HCT116 (cell line): ENCODE measurements at regions not wholly inside any gene's neighbourhood (a gene's known extent, or its start where the extent isn't known, plus 50 kb on each side); places are given as distances from the start of the nearest gene placed in this dataset.

Experiments
- ATAC-seq: fragments of 200-7000 bp; cut with Tn5 transposase; 2 replicates; pipeline ENCODE4 v1.9.1; 2020; ENCODE audit warnings: mild to moderate bottlenecking, moderate library complexity
- BruUV-seq: library from RNA; stranded (reverse); fragments of 400-500 nt; replicated peaks from 2 replicates; lab custom pipeline; 2021; lab: Mats Ljungman, UMichigan
- CTCF ChIA-PET: fragments of 300-600 bp; sonication (Branson Sonifier 250); formaldehyde crosslinking; loops from one replicate; lab custom pipeline; 2021; ENCODE audit warnings: antibody characterized with exemption; lab: Charles Lee
- POLR2A ChIA-PET: fragments of 300-600, 350-600 bp; sonication (Branson Sonifier 250); formaldehyde crosslinking; loops from one replicate; lab custom pipeline; 2021; ENCODE audit warnings: antibody characterized with exemption; lab: Charles Lee
- RAD21 ChIA-PET, 2 experiments: fragments of 300-600 bp; sonication (Branson Sonifier 250); formaldehyde crosslinking; loops; one replicate each; lab custom pipeline; 2023; ENCODE audit warnings: low total read pairs in 2 of 2; ENCODE audit not compliant: uncharacterized antibody in 2 of 2, unreplicated experiment in 2 of 2, low non-redundant PET in 1 of 2; lab: Charles Lee
- DNase-seq: peaks from one replicate; pipeline ENCODE4 v3.0.0-alpha.2; 2010; ENCODE audit warnings: low read depth, low spot score
- H2AFZ ChIP-seq: fragments of 200-600 bp; shearing (Covaris generic), sonication (generic); 2 replicates; pipeline ENCODE4 v1.6.1; 2017; ENCODE audit warnings: low read depth, mixed run types, mixed read lengths, antibody characterized with exemption, low read length; ENCODE audit not compliant: poor library complexity, severe bottlenecking
- H3K27ac ChIP-seq: 2 replicates; pipeline ENCODE4 v1.5.1; 2012; ENCODE audit warnings: low read depth, low read length
- H3K27me3 ChIP-seq: fragments of 200-600 bp; sonication (generic); 2 replicates; pipeline ENCODE4 v1.6.1; 2016; ENCODE audit warnings: mixed run types, low read length, mixed read lengths; ENCODE audit not compliant: insufficient read depth
- H3K36me3 ChIP-seq, 2 experiments: fragments of 200-500 bp in 1 of 2; fragments of 200-600 bp in 1 of 2; sonication (Bioruptor generic) in 1 of 2; sonication (generic) in 1 of 2; 2 replicates each; pipeline versions ENCODE4 v1.5.1 to v1.6.1; 2014 to 2016; ENCODE audit warnings: low read length in 2 of 2, inconsistent platforms in 1 of 2, mixed read lengths in 1 of 2, mixed run types in 1 of 2; ENCODE audit not compliant: insufficient read depth in 2 of 2, control insufficient read depth in 1 of 2
- H3K4me1 ChIP-seq, 2 experiments: fragments of 200-600 bp in 1 of 2; sonication (generic) in 1 of 2; 2 replicates each; pipeline versions ENCODE4 v1.5.1 to v1.6.1; 2012 to 2017; ENCODE audit warnings: low read length in 2 of 2, inconsistent platforms in 1 of 2, mild to moderate bottlenecking in 1 of 2, mixed read lengths in 1 of 2, mixed run types in 1 of 2, moderate library complexity in 1 of 2; ENCODE audit not compliant: insufficient read depth in 2 of 2, control insufficient read depth in 1 of 2
- H3K4me2 ChIP-seq: fragments of 200-600 bp; sonication (generic); 2 replicates; pipeline ENCODE4 v1.6.1; 2017; ENCODE audit warnings: mixed run types, low read length, mixed read lengths
- H3K4me3 ChIP-seq, 2 experiments: fragments of 200-600 bp in 1 of 2; sonication (generic) in 1 of 2; replicated peaks in 1 of 2; 2 replicates each; pipeline ENCODE4 v1.5.1; 2011 to 2016; ENCODE audit warnings: low read length in 2 of 2, control low read depth in 1 of 2, low read depth in 1 of 2, mild to moderate bottlenecking in 1 of 2, mixed read lengths in 1 of 2, mixed run types in 1 of 2
- H3K79me2 ChIP-seq: fragments of 200-600 bp; sonication (generic); 2 replicates; pipeline ENCODE4 v1.6.1; 2017; ENCODE audit warnings: mild to moderate bottlenecking, mixed run types, low read length, moderate library complexity, mixed read lengths; ENCODE audit not compliant: insufficient read depth
- H3K9ac ChIP-seq: fragments of 200-600 bp; sonication (generic); 2 replicates; pipeline ENCODE4 v1.6.1; 2016; ENCODE audit warnings: low read length, mixed read lengths
- H3K9me2 ChIP-seq: fragments of 200-600 bp; sonication (generic), shearing (Covaris generic); 2 replicates; pipeline ENCODE4 v1.6.1; 2017; ENCODE audit warnings: mixed run types, mild to moderate bottlenecking, moderate library complexity; ENCODE audit not compliant: insufficient read depth
- H3K9me3 ChIP-seq, 2 experiments: fragments of 200-500 bp in 1 of 2; fragments of 200-600 bp in 1 of 2; sonication (Bioruptor generic) in 1 of 2; sonication (generic) in 1 of 2; 2 replicates each; pipeline ENCODE4 v1.6.1; 2014 to 2017; ENCODE audit warnings: low read length in 2 of 2, mixed read lengths in 2 of 2, inconsistent platforms in 1 of 2, low read depth in 1 of 2, mild to moderate bottlenecking in 1 of 2, mixed run types in 1 of 2, moderate library complexity in 1 of 2; ENCODE audit not compliant: control insufficient read depth in 1 of 2, insufficient read depth in 1 of 2
- H4K20me1 ChIP-seq: fragments of 200-600 bp; sonication (generic), shearing (Covaris generic); 2 replicates; pipeline ENCODE4 v1.6.1; 2017; ENCODE audit warnings: mixed run types, mild to moderate bottlenecking, moderate library complexity; ENCODE audit not compliant: insufficient read depth
- ATF3 ChIP-seq: IDR thresholded peaks from 2 replicates; pipeline ENCODE4 v1.6.1; 2012
- EGR1 ChIP-seq: IDR thresholded peaks from 2 replicates; pipeline ENCODE4 v1.6.1; 2012; ENCODE audit warnings: low read depth
- ELF1 ChIP-seq: IDR thresholded peaks from 2 replicates; pipeline ENCODE4 v1.6.1; 2012; ENCODE audit warnings: low read depth, borderline replicate concordance
- EZH2phosphoT487 ChIP-seq: fragments of 200-600 bp; IDR thresholded peaks from 2 replicates; pipeline ENCODE4 v1.6.1; 2018; ENCODE audit warnings: antibody characterized with exemption, borderline replicate concordance
- JUND ChIP-seq: IDR thresholded peaks from 2 replicates; pipeline ENCODE4 v1.6.1; 2012
- POLR2AphosphoS5 ChIP-seq: IDR thresholded peaks from 2 replicates; pipeline ENCODE4 v1.6.1; 2011; ENCODE audit warnings: mild to moderate bottlenecking, low read depth, low read length, moderate library complexity
- REST ChIP-seq: IDR thresholded peaks from 2 replicates; pipeline ENCODE4 v1.6.1; 2012; ENCODE audit warnings: low read depth
- SP1 ChIP-seq: IDR thresholded peaks from 2 replicates; pipeline ENCODE4 v1.6.1; 2012; ENCODE audit warnings: low read depth
- SRF ChIP-seq: IDR thresholded peaks from 2 replicates; pipeline ENCODE4 v1.6.1; 2012; ENCODE audit warnings: low read depth
- TCF7L2 ChIP-seq: IDR thresholded peaks from 2 replicates; pipeline ENCODE4 v1.7.0; 2011; ENCODE audit warnings: borderline replicate concordance, inconsistent platforms; ENCODE audit not compliant: insufficient read depth, insufficient read length; ENCODE audit errors: extremely low read depth
- YY1 ChIP-seq: IDR thresholded peaks from 2 replicates; pipeline ENCODE4 v1.6.1; 2011; ENCODE audit warnings: low read length, low read depth, moderate library complexity, mild to moderate bottlenecking; ENCODE audit not compliant: insufficient replicate concordance; ENCODE audit errors: extremely low read depth
- ZFX ChIP-seq: fragments of 450-650 bp; IDR thresholded peaks from 2 replicates; pipeline ENCODE4 v1.6.1; 2017
- ZNF274 ChIP-seq: fragments of 200-500 bp; sonication (Bioruptor generic); IDR thresholded peaks from 2 replicates; pipeline ENCODE4 v1.6.1; 2014; ENCODE audit warnings: mild to moderate bottlenecking, low read depth, low read length, inconsistent platforms
- intact Hi-C: fragments of 100-400 bp; cut with micrococcal nuclease; formaldehyde crosslinking; loops from 2 replicates; pipeline ENCODE4 v1.10.0; 2022
- TF ChIP-seq, protein P1 (sequence below): IDR thresholded peaks from 2 replicates; pipeline ENCODE4 v1.6.1; 2011; ENCODE audit warnings: mild to moderate bottlenecking, low read length, moderate library complexity; ENCODE audit not compliant: insufficient replicate concordance; ENCODE audit errors: extremely low read depth

DNA sequence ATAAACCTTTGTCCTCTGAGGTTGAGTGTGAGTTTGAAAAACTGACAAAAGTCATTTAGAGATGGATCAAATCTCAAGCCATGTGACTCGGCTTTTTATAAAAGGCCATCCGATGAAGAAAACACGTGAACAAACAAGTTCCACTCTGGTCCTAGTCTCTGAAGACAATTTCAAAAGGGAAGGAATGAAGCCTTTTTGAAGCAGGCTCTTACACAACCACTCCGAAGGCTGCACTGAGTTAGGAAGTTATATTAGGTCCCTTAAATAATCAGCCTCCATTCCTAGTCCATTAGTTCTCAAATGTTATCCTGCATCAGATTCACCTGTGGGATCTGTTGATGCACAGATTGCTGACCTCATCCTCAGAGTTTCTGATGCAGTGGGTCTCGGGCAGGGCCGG is 166.6 kb upstream of the HMHB1 start:
- H3K9me2 ChIP-seq = no peaks in the 10 kb centered on the region
- no peaks in the 10 kb centered on the region for H3K36me3 ChIP-seq
- no peaks in the 10 kb centered on the region for H4K20me1 ChIP-seq
- no peaks in the 10 kb centered on the region for H3K27me3 ChIP-seq
- H2AFZ ChIP-seq = no peak overlapping the region
- H3K4me2 ChIP-seq = no peak overlapping the region
- ATAC-seq (no peak), DNase-seq (no peak)
- no peak overlapping the region for H3K4me3 ChIP-seq
- no peaks in the 10 kb centered on the region for H3K79me2 ChIP-seq
- H3K9ac ChIP-seq = no peak overlapping the region
- intact Hi-C loops = loop anchor here (5.0 kb wide), 1 partner anchor 177 kb away; no protein-coding TSS in a partner anchor
- RAD21 ChIA-PET = no interaction called here
- H3K27ac ChIP-seq = no peak overlapping the region
- TF ChIP-seq ZNF274 (no peak), EZH2phosphoT487 (no peak), EGR1 (no peak), ELF1 (no peak), SP1 (no peak), JUND (no peak), YY1 (no peak), SRF (no peak), ATF3 (no peak), REST (no peak), TCF7L2 (no peak), ZFX (no peak), POLR2AphosphoS5 (no peak)
- TF ChIP-seq, protein P1, sequence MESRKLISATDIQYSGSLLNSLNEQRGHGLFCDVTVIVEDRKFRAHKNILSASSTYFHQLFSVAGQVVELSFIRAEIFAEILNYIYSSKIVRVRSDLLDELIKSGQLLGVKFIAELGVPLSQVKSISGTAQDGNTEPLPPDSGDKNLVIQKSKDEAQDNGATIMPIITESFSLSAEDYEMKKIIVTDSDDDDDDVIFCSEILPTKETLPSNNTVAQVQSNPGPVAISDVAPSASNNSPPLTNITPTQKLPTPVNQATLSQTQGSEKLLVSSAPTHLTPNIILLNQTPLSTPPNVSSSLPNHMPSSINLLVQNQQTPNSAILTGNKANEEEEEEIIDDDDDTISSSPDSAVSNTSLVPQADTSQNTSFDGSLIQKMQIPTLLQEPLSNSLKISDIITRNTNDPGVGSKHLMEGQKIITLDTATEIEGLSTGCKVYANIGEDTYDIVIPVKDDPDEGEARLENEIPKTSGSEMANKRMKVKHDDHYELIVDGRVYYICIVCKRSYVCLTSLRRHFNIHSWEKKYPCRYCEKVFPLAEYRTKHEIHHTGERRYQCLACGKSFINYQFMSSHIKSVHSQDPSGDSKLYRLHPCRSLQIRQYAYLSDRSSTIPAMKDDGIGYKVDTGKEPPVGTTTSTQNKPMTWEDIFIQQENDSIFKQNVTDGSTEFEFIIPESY = no peak
- TF ChIP-seq, all 23 proteins: peak for 0
- ChIA-PET POLR2A (no interaction called here), CTCF (no interaction called here)
- Histone ChIP-seq H3K4me1 (no peaks in the 10 kb centered on the region), H3K9me3 (no peaks in the 10 kb centered on the region)
- BruUV-seq = no TSS peak
